ENCODE measurements at regions not wholly inside any gene's neighbourhood (a gene's known extent, or its start where the extent isn't known, plus 50 kb on each side); places are given as distances from the start of the nearest gene placed in this dataset.

- no peak for DNase-seq (ENCODE audit: low read depth)
These were observed 150.4 kb upstream of the ITGA4 start for GRCh38 chr2:181306785-181307184.

- DNase-seq (ENCODE audit: low read depth), result no peak
These were observed 149.8 kb upstream of the ITGA4 start for GRCh38 chr2:181307203-181307991.

- no peak for DNase-seq (ENCODE audit: low read depth)
These were observed 148.2 kb upstream of the ITGA4 start for GRCh38 chr2:181308766-181309515.

GRCh38 chr2:181309586-181309985 is 147.6 kb upstream of the ITGA4 start:
- no peak for DNase-seq (ENCODE audit: low read depth)

GRCh38 chr2:181310967-181311366 is 146.2 kb upstream of the ITGA4 start:
- no peak for DNase-seq (ENCODE audit: low read depth)

GRCh38 chr2:181311837-181312236 is 145.3 kb upstream of the ITGA4 start:
- DNase-seq (ENCODE audit: low read depth), result no peak

- DNase-seq (ENCODE audit: low read depth), result no peak
These were observed 144.7 kb upstream of the ITGA4 start for GRCh38 chr2:181312515-181312927.

GRCh38 chr2:181313845-181314244 is 143.3 kb upstream of the ITGA4 start:
- no peak for DNase-seq (ENCODE audit: low read depth)

- DNase-seq (ENCODE audit: low read depth), result no peak
These were observed 142.6 kb upstream of the ITGA4 start for GRCh38 chr2:181314551-181314950.

- DNase-seq (ENCODE audit: low read depth), result no peak
These were observed 139.7 kb upstream of the ITGA4 start for GRCh38 chr2:181317511-181317910.

GRCh38 chr2:181318504-181319280 is 138.5 kb upstream of the ITGA4 start:
- no peak for DNase-seq (ENCODE audit: low read depth)

- DNase-seq (ENCODE audit: low read depth), result no peak
These were observed 137.9 kb upstream of the ITGA4 start for GRCh38 chr2:181319286-181319685.

GRCh38 chr2:181320638-181321037 is 136.5 kb upstream of the ITGA4 start:
- DNase-seq (ENCODE audit: low read depth), result no peak

GRCh38 chr2:181324912-181325311 is 132.3 kb upstream of the ITGA4 start:
- no peak for DNase-seq (ENCODE audit: low read depth)

- no peak for DNase-seq (ENCODE audit: low read depth)
These were observed 130.5 kb upstream of the ITGA4 start for GRCh38 chr2:181326661-181327060.

GRCh38 chr2:181330286-181330685 is 126.9 kb upstream of the ITGA4 start:
- no peak for DNase-seq (ENCODE audit: low read depth)

GRCh38 chr2:181332044-181332605 is 125.1 kb upstream of the ITGA4 start:
- DNase-seq (ENCODE audit: low read depth), result no peak

- DNase-seq (ENCODE audit: low read depth), result no peak
These were observed 122.9 kb upstream of the ITGA4 start for GRCh38 chr2:181334158-181334826.

- no peak for DNase-seq (ENCODE audit: low read depth)
These were observed 116.3 kb upstream of the ITGA4 start for GRCh38 chr2:181340891-181341290.

GRCh38 chr2:181341855-181342600 is 115.2 kb upstream of the ITGA4 start:
- DNase-seq (ENCODE audit: low read depth), result no peak

Measured in activated gamma-delta T cell treated with anti-CD3 and anti-CD28 coated beads, Interleukin-2, amount 50 U/mL, for 16 hours (primary cell).